ENCODE measurements at regions not wholly inside any gene's neighbourhood (a gene's known extent, or its start where the extent isn't known, plus 50 kb on each side); places are given as distances from the start of the nearest gene placed in this dataset.
A peak's percentile ranks its signal among the peaks of the same experiment; 100 is the strongest.

GRCh38 chr22:25404556-25404927, 159.9 kb upstream of the GRK3 start:
- ChIA-PET CTCF (ENCODE audit: low intra/inter-chr PET ratio, low total read pairs) (no interaction called here), POLR2A (no interaction called here)
- no peak for FAIRE-seq
- Histone ChIP-seq H3K9ac (ENCODE audit: insufficient read depth, low read depth, low read length) (peak overlapping the region; percentile 77), H3K4me2 (ENCODE audit: low read depth, low read length) (peak overlapping the region; percentile 98), H2AFZ (ENCODE audit: low read length) (no peak overlapping the region), H3K9me3 (ENCODE audit: low read length) (no peaks in the 10 kb centered on the region), H3K79me2 (ENCODE audit: insufficient read depth, low read length) (peaks cover 41% of the 10 kb centered on the region), H3K4me3 (replicated peaks in 1 of 3; ENCODE audit: insufficient read depth in 1 of 3, low read depth in 2 of 3, low read length in 3 of 3) (peak overlapping the region; percentile 77 to 84 (median 82)), H3K4me1 (ENCODE audit: insufficient read depth, low read length) (peaks cover 65% of the 10 kb centered on the region), H3K27me3 (ENCODE audit: control insufficient read depth in 1 of 2, insufficient read depth in 2 of 2, low read length in 2 of 2) (peaks cover 0 to 6% of the 10 kb centered on the region in 2 experiments; a peak in 2 of 5 replicates), H3K27ac (ENCODE audit: extremely low read length, insufficient read depth, low read length) (peak overlapping the region; percentile 89), H3K36me3 (replicated peaks in 1 of 2; ENCODE audit: control insufficient read depth in 1 of 2, insufficient read depth in 2 of 2, low read length in 2 of 2) (no peaks in the 10 kb centered on the region), H4K20me1 (ENCODE audit: insufficient read depth, low read length) (peaks cover 28% of the 10 kb centered on the region)
- ATAC-seq = no peak
- no CpG with 5 or more reads among the region's 36 CpGs for WGBS (ENCODE audit: low lambda C conversion rate)
- intact Hi-C loops (cut with micrococcal nuclease; ENCODE audit: unreplicated experiment) = loop anchor here (5.0 kb wide), 1 partner anchor 42 kb away; no protein-coding TSS in a partner anchor
- in situ Hi-C loops (cut with HindIII; ENCODE audit: extremely low pct_ligation_motif_present, low pct_unique_long_range_greater_than_20kb) = no loop called here
- DNase-seq (ENCODE audit: low spot score) = peak; percentile 14
- TF ChIP-seq ZNF687 (CRISPR knock-in tag; IDR thresholded peaks at IDR 0.05) (0 out of 2 replicates have a peak, but pooled peaks have one; percentile 4), HOXA7 (CRISPR knock-in tag; IDR thresholded peaks at IDR 0.05) (no peak), ZNF740 (CRISPR knock-in tag; IDR thresholded peaks at IDR 0.05) (peak; percentile 76; the same call in 1 of the 2 replicates), ZNF773 (CRISPR knock-in tag; IDR thresholded peaks at IDR 0.05; ENCODE audit: borderline replicate concordance) (no peak), PATZ1 (CRISPR knock-in tag; IDR thresholded peaks at IDR 0.05) (peak; percentile 63; the same call in 1 of the 2 replicates), ZNF296 (CRISPR knock-in tag; conservative IDR thresholded peaks at IDR 0.05) (no peak), AGO2 (optimal IDR thresholded peaks at IDR 0.05; ENCODE audit: low read depth, low read length) (peak; percentile 22), YEATS4 (CRISPR knock-in tag; IDR thresholded peaks at IDR 0.05; ENCODE audit: borderline replicate concordance) (0 out of 2 replicates have a peak, but pooled peaks have one; percentile 27), ETS1 (CRISPR knock-in tag; IDR thresholded peaks at IDR 0.05) (0 out of 2 replicates have a peak, but pooled peaks have one; percentile 42)
- no TSS peak for BruUV-seq (replicated peaks)

All from HepG2 (cell line).